DMS 273 (cell line): ENCODE measurements at regions not wholly inside any gene's neighbourhood (a gene's known extent, or its start where the extent isn't known, plus 50 kb on each side); places are given as distances from the start of the nearest gene placed in this dataset.
A peak's percentile ranks its signal among the peaks of the same experiment; 100 is the strongest.

Experiments used
- DNase-seq: peaks from one replicate; lab custom pipeline; 2025; ENCODE audit not compliant: unreplicated experiment; lab: John Stamatoyannopoulos, UW

GRCh38 chr4:1479454-1479853 lies 73.2 kb upstream of the NKX1-1 start:
- DNase-seq = no peak

GRCh38 chr4:1478766-1479355 lies 72.6 kb upstream of the NKX1-1 start:
- DNase-seq = no peak

GRCh38 chr4:1477045-1477840 lies 71.0 kb upstream of the NKX1-1 start:
- no peak for DNase-seq

GRCh38 chr4:1476140-1476513 lies 69.9 kb upstream of the NKX1-1 start:
- no peak for DNase-seq

- DNase-seq = no peak
Observed at GRCh38 chr4:1475277-1476139, 69.3 kb upstream of the NKX1-1 start.

- DNase-seq = no peak
Observed at GRCh38 chr4:1474126-1475090, 68.2 kb upstream of the NKX1-1 start.

- no peak for DNase-seq
Observed at GRCh38 chr4:1473718-1474117, 67.5 kb upstream of the NKX1-1 start.

GRCh38 chr4:1472911-1473518 lies 66.8 kb upstream of the NKX1-1 start:
- DNase-seq = no peak

GRCh38 chr4:1472148-1472797 lies 66.0 kb upstream of the NKX1-1 start:
- DNase-seq = no peak

- DNase-seq = peak; percentile 20
Observed at GRCh38 chr4:1471443-1472147, 65.4 kb upstream of the NKX1-1 start.

GRCh38 chr4:1470816-1471442 lies 64.7 kb upstream of the NKX1-1 start:
- no peak for DNase-seq

- no peak for DNase-seq
Observed at GRCh38 chr4:1470393-1470670, 64.1 kb upstream of the NKX1-1 start.

GRCh38 chr4:1469607-1470392 lies 63.6 kb upstream of the NKX1-1 start:
- no peak for DNase-seq

- no peak for DNase-seq
Observed at GRCh38 chr4:1469043-1469442, 62.8 kb upstream of the NKX1-1 start.

GRCh38 chr4:1467581-1468458 lies 61.6 kb upstream of the NKX1-1 start:
- no peak for DNase-seq

GRCh38 chr4:1466863-1467165 lies 60.6 kb upstream of the NKX1-1 start:
- no peak for DNase-seq
